PC-3 (cell line): ENCODE measurements at regions not wholly inside any gene's neighbourhood (a gene's known extent, or its start where the extent isn't known, plus 50 kb on each side); places are given as distances from the start of the nearest gene placed in this dataset.

Source experiments
- EZH2 ChIP-seq: fragments of 300-600 bp; sonication (generic); IDR thresholded peaks from one replicate; pipeline ENCODE4 v1.6.1; 2017; ENCODE audit warnings: antibody characterized with exemption, mild to moderate bottlenecking, low read length; ENCODE audit not compliant: unreplicated experiment
- EZH2phosphoT487 ChIP-seq: fragments of 300-600 bp; sonication (generic); IDR thresholded peaks from 2 replicates; pipeline ENCODE4 v1.6.1; 2018; ENCODE audit warnings: mild to moderate bottlenecking, antibody characterized with exemption, low read length, borderline replicate concordance
- TF ChIP-seq, protein P1 (sequence below): fragments of 300-600 bp; sonication (generic); conservative IDR thresholded peaks from 2 replicates; pipeline ENCODE4 v1.5.1; 2017; ENCODE audit warnings: antibody characterized with exemption, low read depth, mild to moderate bottlenecking, low read length

DNA sequence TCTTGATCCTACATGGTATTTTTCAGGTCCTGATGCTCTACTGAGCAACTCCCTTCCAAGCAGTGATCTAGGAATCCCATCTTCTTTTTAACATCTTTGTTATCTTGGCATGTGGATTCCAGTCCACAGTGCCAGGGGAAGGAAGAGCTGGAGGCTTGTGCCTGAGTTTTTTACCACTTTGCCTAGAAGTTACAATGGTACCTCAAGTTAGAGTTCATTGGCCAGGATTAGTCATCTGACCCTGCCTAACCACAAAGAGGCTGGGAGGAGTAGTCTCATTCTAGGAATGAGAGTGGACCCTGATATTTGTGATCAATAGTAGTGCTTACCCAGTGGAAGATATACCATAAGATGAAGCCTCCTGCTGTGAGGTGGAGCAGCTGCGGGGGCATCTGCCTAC lies 109.3 kb downstream of the ADCYAP1 start:
- TF ChIP-seq, protein P1, sequence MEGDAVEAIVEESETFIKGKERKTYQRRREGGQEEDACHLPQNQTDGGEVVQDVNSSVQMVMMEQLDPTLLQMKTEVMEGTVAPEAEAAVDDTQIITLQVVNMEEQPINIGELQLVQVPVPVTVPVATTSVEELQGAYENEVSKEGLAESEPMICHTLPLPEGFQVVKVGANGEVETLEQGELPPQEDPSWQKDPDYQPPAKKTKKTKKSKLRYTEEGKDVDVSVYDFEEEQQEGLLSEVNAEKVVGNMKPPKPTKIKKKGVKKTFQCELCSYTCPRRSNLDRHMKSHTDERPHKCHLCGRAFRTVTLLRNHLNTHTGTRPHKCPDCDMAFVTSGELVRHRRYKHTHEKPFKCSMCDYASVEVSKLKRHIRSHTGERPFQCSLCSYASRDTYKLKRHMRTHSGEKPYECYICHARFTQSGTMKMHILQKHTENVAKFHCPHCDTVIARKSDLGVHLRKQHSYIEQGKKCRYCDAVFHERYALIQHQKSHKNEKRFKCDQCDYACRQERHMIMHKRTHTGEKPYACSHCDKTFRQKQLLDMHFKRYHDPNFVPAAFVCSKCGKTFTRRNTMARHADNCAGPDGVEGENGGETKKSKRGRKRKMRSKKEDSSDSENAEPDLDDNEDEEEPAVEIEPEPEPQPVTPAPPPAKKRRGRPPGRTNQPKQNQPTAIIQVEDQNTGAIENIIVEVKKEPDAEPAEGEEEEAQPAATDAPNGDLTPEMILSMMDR: no peak
- TF ChIP-seq EZH2: no peak
- TF ChIP-seq EZH2phosphoT487: no peak
